ENCODE measurements at regions not wholly inside any gene's neighbourhood (a gene's known extent, or its start where the extent isn't known, plus 50 kb on each side); places are given as distances from the start of the nearest gene placed in this dataset.

GRCh38 chr2:80700961-80701360 is 396.4 kb upstream of the LRRTM1 start:
- TF ChIP-seq EZH2phosphoT487 (IDR thresholded peaks at IDR 0.05; ENCODE audit: borderline replicate concordance, low read length) = no peak
- no peak for TF ChIP-seq EZH2 (IDR thresholded peaks at IDR 0.05; ENCODE audit: low read length, unreplicated experiment)
- TF ChIP-seq CTCF (conservative IDR thresholded peaks at IDR 0.05; ENCODE audit: low read depth, low read length) = no peak
- no peak for ATAC-seq
- POLR2A ChIA-PET (ENCODE audit: unreplicated experiment) = no interaction called here

More at GRCh38 chr2:80700961-80701360, 396.4 kb upstream of the LRRTM1 start:
- Histone ChIP-seq H4K20me1 (ENCODE audit: low read length) (no peaks in the 10 kb centered on the region), H3K9me2 (replicated peaks; ENCODE audit: low read length) (no peaks in the 10 kb centered on the region), H3K27ac (ENCODE audit: low read length) (no peak overlapping the region), H3K27me3 (ENCODE audit: low read length) (no peaks in the 10 kb centered on the region), H3K9ac (ENCODE audit: low read length) (no peak overlapping the region), H3K9me3 (ENCODE audit: low read length) (0 out of 2 replicates have a peak, but pooled peaks cover 3% of the 10 kb centered on the region), H3K4me2 (ENCODE audit: low read length) (no peak overlapping the region), H2AFZ (ENCODE audit: low read length) (no peak overlapping the region), H3K4me3 (ENCODE audit: low read length) (no peak overlapping the region), H3K36me3 (ENCODE audit: low read depth, low read length) (no peaks in the 10 kb centered on the region), H3K79me2 (ENCODE audit: low read length) (no peaks in the 10 kb centered on the region), H3F3A (ENCODE audit: low read length, unreplicated experiment) (no peaks in the 10 kb centered on the region), H3K4me1 (ENCODE audit: insufficient read depth, low read length) (no peaks in the 10 kb centered on the region)
- peak; percentile 46 for DNase-seq
- intact Hi-C loops (cut with micrococcal nuclease) = no loop called here
- CTCF ChIA-PET = no interaction called here
- no TSS peak for BruUV-seq (replicated peaks)
